Suppressor macrophage treated with lipopolysaccharide for 4 hours (primary cell): ENCODE measurements at regions not wholly inside any gene's neighbourhood (a gene's known extent, or its start where the extent isn't known, plus 50 kb on each side); places are given as distances from the start of the nearest gene placed in this dataset.

Source experiments
- DNase-seq: peaks from one replicate; pipeline ENCODE4 v3.0.0-alpha.2; 2020

GRCh38 chr4:108325561-108325960 is 156.8 kb upstream of the LEF1 start:
- DNase-seq = no peak

- DNase-seq = no peak
These were observed 155.7 kb upstream of the LEF1 start for GRCh38 chr4:108324450-108324849.

GRCh38 chr4:108322497-108322896 is 153.8 kb upstream of the LEF1 start:
- DNase-seq = no peak

- DNase-seq = no peak
These were observed 151.3 kb upstream of the LEF1 start for GRCh38 chr4:108320061-108320460.

GRCh38 chr4:108317377-108317776 is 148.6 kb upstream of the LEF1 start:
- DNase-seq = no peak

GRCh38 chr4:108315694-108316093 is 147.0 kb upstream of the LEF1 start:
- no peak for DNase-seq

- no peak for DNase-seq
These were observed 146.3 kb upstream of the LEF1 start for GRCh38 chr4:108314900-108315589.

- DNase-seq = no peak
These were observed 145.0 kb upstream of the LEF1 start for GRCh38 chr4:108313546-108314339.

GRCh38 chr4:108311313-108311712 is 142.6 kb upstream of the LEF1 start:
- DNase-seq = no peak

GRCh38 chr4:108303488-108304177 is 134.9 kb upstream of the LEF1 start:
- DNase-seq = no peak

GRCh38 chr4:108301545-108302251 is 133.0 kb upstream of the LEF1 start:
- no peak for DNase-seq

- no peak for DNase-seq
These were observed 128.9 kb upstream of the LEF1 start for GRCh38 chr4:108297605-108298004.

- no peak for DNase-seq
These were observed 123.5 kb upstream of the LEF1 start for GRCh38 chr4:108292229-108292628.

- no peak for DNase-seq
These were observed 122.4 kb upstream of the LEF1 start for GRCh38 chr4:108291137-108291536.

- DNase-seq = no peak
These were observed 119.2 kb upstream of the LEF1 start for GRCh38 chr4:108287834-108288413.

- DNase-seq = no peak
These were observed 111.3 kb upstream of the LEF1 start for GRCh38 chr4:108280072-108280471.

GRCh38 chr4:108276690-108277089 is 108.0 kb upstream of the LEF1 start:
- no peak for DNase-seq

GRCh38 chr4:108272986-108273385 is 104.3 kb upstream of the LEF1 start:
- no peak for DNase-seq

- no peak for DNase-seq
These were observed 103.8 kb upstream of the LEF1 start for GRCh38 chr4:108272561-108272960.

- no peak for DNase-seq
These were observed 103.3 kb upstream of the LEF1 start for GRCh38 chr4:108272046-108272445.

GRCh38 chr4:108270466-108271450 is 102.0 kb upstream of the LEF1 start:
- DNase-seq = no peak

GRCh38 chr4:108264693-108265092 is 96.0 kb upstream of the LEF1 start:
- DNase-seq = no peak
